Psoas muscle (tissue), 7 donors: ENCODE measurements at regions not wholly inside any gene's neighbourhood (a gene's known extent, or its start where the extent isn't known, plus 50 kb on each side); places are given as distances from the start of the nearest gene placed in this dataset.

Experiments
- ATAC-seq, 4 donors: fragments of 200-7000 bp; cut with Tn5 transposase; one replicate each; pipeline ENCODE4 v1.9.1; 2020; ENCODE audit warnings: moderate library complexity in 3 of 4, mild to moderate bottlenecking in 2 of 4
- DNase-seq, 2 donors: peaks; one replicate each; pipeline ENCODE4 v3.0.0-alpha.2; 2020
- H3K27ac ChIP-seq: fragments of 200-600 bp; one replicate; pipeline ENCODE4 v1.8.0; 2022
- H3K27me3 ChIP-seq, 3 donors: fragments of 200-600 bp in 1 of 3; one replicate each; pipeline versions ENCODE4 v1.6.1 to v1.8.0; 2013 to 2022; ENCODE audit warnings: low read length in 2 of 3, mild to moderate bottlenecking in 2 of 3, moderate library complexity in 1 of 3; ENCODE audit not compliant: insufficient read depth in 3 of 3
- H3K36me3 ChIP-seq, 2 donors: fragments of 200-600 bp in 1 of 2; one replicate each; pipeline versions ENCODE4 v1.6.1 to v1.8.0; 2013 to 2022; ENCODE audit warnings: low read depth in 1 of 2, mild to moderate bottlenecking in 1 of 2, moderate library complexity in 1 of 2; ENCODE audit not compliant: insufficient read depth in 1 of 2
- H3K4me1 ChIP-seq: fragments of 200-600 bp; one replicate; pipeline ENCODE4 v1.8.0; 2022
- H3K4me3 ChIP-seq: fragments of 200-600 bp; one replicate; pipeline ENCODE4 v1.8.0; 2022; ENCODE audit warnings: mild to moderate bottlenecking
- H3K9me3 ChIP-seq: fragments of 200-600 bp; one replicate; pipeline ENCODE4 v1.8.0; 2022
- CTCF ChIP-seq: fragments of 200-600 bp; IDR thresholded peaks from one replicate; pipeline ENCODE4 v1.8.0; 2022; ENCODE audit warnings: antibody characterized with exemption
- WGBS, 3 donors: extraction: QIAGEN DNeasy Blood & Tissue Kit; methylation state at CpG; one replicate each; pipeline versions ENCODE4 v1.1.6 to v1.1.7; 2013; 5-methylcytosine and 5-hydroxymethylcytosine counted together
- intact Hi-C, 2 donors: fragments of 100-400 bp; cut with DNase I; formaldehyde crosslinking; loops; one replicate each; pipeline versions ENCODE4 v1.11.0 to v1.14.2; 2022
- donor health status: healthy with polysubstance abuse.
- donor health status: DM: no; HTN: no; CAD: no; lungs with moderate emphysema.
- donor health status: Bipolar disorder and iron deficiency.
- donor health status: healthy.
- donor health status: DM: yes; HTN: yes; CAD: no.
- donor health status: DM: no; HTN: no; CAD: no.
- donor health status: DM: yes; HTN: yes; CAD: no.

- ATAC-seq, result no peak
- WGBS, 3 donors, result 88 to 94% (median 91%) methylated on average over 8 of the region's 8 CpGs
Measured at GRCh38 chr17:63191610-63192009, 225.6 kb downstream of the TANC2 start.

DNA sequence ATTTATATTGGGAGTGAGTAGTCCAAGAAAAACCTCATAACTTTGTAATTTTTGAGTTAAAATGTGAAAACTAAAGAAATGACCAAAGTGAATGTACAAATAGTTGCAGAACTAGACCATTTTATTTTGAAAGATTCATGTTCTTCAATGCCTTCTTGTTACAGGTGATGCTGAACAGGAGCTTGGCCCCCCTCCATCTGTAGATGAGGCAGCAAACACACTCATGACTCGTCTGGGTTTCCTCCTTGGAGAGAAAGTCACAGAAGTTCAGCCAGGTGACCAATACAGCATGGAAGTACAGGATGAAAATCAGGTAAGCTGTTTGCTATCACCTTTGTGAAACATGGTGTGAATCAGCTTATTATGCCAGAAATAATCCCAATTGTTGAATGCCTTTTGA is 227.8 kb downstream of the TANC2 start:
- Histone ChIP-seq H3K4me1 (no peaks in the 10 kb centered on the region), H3K36me3 (no peaks in the 10 kb centered on the region), H3K4me3 (no peak overlapping the region), H3K9me3 (no peaks in the 10 kb centered on the region), H3K27ac (no peak overlapping the region), H3K27me3 (no peaks in the 10 kb centered on the region)
- 45 to 68% (median 56%) methylated on average over 1 of the region's 1 CpG for WGBS, 3 donors
- TF ChIP-seq CTCF, result no peak
- intact Hi-C loops, result no loop called here
- DNase-seq (no peak), ATAC-seq (no peak)

More at GRCh38 chr17:63191610-63192009, 225.6 kb downstream of the TANC2 start:
- DNase-seq, result peak; percentile 20 to 55
- H3K36me3 ChIP-seq, result no peaks in the 10 kb centered on the region
- H3K4me1 ChIP-seq, result no peaks in the 10 kb centered on the region
- H3K27me3 ChIP-seq, result no peaks in the 10 kb centered on the region
- intact Hi-C loops, result loop anchor here in 1 of 2 donors (2.0 kb wide), 1 partner anchor 43 kb away; no protein-coding TSS in a partner anchor
- no peak overlapping the region for H3K27ac ChIP-seq
- H3K9me3 ChIP-seq, result no peaks in the 10 kb centered on the region
- TF ChIP-seq CTCF, result no peak
- H3K4me3 ChIP-seq, result no peak overlapping the region

GRCh38 chr17:63196772-63197335 is 230.8 kb downstream of the TANC2 start:
- Histone ChIP-seq H3K4me3 (peak overlapping the region; percentile 2), H3K9me3 (no peaks in the 10 kb centered on the region), H3K27me3 (no peaks in the 10 kb centered on the region), H3K27ac (no peak overlapping the region), H3K36me3 (no peaks in the 10 kb centered on the region), H3K4me1 (no peaks in the 10 kb centered on the region)
- intact Hi-C loops, result no loop called here
- DNase-seq, result no peak
- 77 to 90% (median 84%) methylated on average over 1 of the region's 1 CpG for WGBS, 3 donors
- no peak for TF ChIP-seq CTCF
- no peak for ATAC-seq

DNA sequence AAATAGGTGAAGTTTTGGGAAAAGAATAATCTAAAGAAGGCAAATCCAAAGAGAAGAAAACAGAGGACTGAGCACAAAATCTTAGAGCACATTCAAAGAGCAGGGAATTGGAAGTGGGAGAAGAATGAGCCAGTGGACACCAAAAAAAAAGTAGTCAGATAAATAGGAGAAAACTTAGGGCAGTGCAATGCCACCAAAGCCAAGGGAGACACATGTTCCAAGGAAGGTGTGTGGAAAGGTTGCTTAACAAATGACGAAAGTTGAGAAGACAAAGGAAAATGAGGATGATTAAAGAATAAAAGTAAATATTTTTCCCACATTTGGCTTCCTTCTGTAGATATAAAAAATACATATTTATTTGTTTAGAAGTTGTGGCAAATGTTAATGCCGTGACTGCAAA is 237.6 kb downstream of the TANC2 start:
- TF ChIP-seq CTCF, result no peak
- H3K4me1 ChIP-seq, result no peaks in the 10 kb centered on the region
- H3K9me3 ChIP-seq, result peaks cover 13% of the 10 kb centered on the region
- H3K4me3 ChIP-seq, result no peak overlapping the region
- no peak for ATAC-seq
- intact Hi-C loops, result no loop called here
- H3K27ac ChIP-seq, result no peak overlapping the region
- no peak for DNase-seq
- H3K36me3 ChIP-seq, result no peaks in the 10 kb centered on the region
- WGBS, 3 donors, result 96 to 100% (median 100%) methylated on average over 2 of the region's 2 CpGs
- H3K27me3 ChIP-seq, result no peaks in the 10 kb centered on the region

DNA sequence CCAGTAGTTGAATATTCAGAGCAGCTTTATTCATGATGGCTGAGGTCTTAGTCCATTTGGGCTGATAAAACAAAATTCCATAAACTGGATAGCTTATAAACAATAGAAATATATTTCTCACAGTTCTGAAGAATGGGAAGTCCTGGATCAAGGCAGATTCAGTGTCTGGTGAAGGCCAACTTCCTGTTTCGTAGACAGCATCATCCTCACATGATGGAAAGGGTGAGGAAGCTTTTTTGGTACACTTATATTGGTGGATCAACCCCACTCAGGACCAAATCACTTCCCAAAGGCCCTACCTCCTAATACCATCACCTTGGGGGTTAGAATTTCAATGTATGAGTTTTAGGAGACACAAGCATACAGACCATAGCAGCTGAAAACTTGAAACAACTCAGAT is 224.2 kb downstream of the CYB561 start:
- 90 to 100% (median 96%) methylated on average over 1 of the region's 1 CpG for WGBS, 3 donors

More for the DNA sequence above, 224.2 kb downstream of the CYB561 start:
- no peak for ATAC-seq
- no peak for DNase-seq
- intact Hi-C loops, result no loop called here
- TF ChIP-seq CTCF, result no peak
- no peaks in the 10 kb centered on the region for H3K36me3 ChIP-seq
- no peaks in the 10 kb centered on the region for H3K27me3 ChIP-seq
- no peaks in the 10 kb centered on the region for H3K9me3 ChIP-seq
- no peak overlapping the region for H3K4me3 ChIP-seq
- no peak overlapping the region for H3K27ac ChIP-seq
- no peaks in the 10 kb centered on the region for H3K4me1 ChIP-seq
